Right lobe of liver (tissue), 4 donors: ENCODE measurements at regions not wholly inside any gene's neighbourhood (a gene's known extent, or its start where the extent isn't known, plus 50 kb on each side); places are given as distances from the start of the nearest gene placed in this dataset.

ENCODE experiments used
- CTCF ChIP-seq, 4 donors: fragments of 200-600 bp in 3 of 4; fragments of 450-650 bp in 1 of 4; IDR thresholded peaks; one replicate each; pipeline versions ENCODE4 v1.5.1 to v1.8.0; 2016 to 2022; ENCODE audit warnings: antibody characterized with exemption in 4 of 4, mild to moderate bottlenecking in 2 of 4
- POLR2A ChIP-seq: fragments of 450-650 bp; IDR thresholded peaks from one replicate; pipeline ENCODE4 v1.6.1; 2017; ENCODE audit warnings: antibody characterized with exemption, mild to moderate bottlenecking
- donor health status: DM: no; HTN: no; CAD: no.
- donor health status: DM: no; HTN: no; CAD: no.
- donor health status: DM: no; HTN: yes; CAD: no.

- TF ChIP-seq POLR2A (no peak), CTCF (IDR thresholded peaks at IDR 0.05) (no peak)
These were observed 405.8 kb upstream of the SUCLG2 start for GRCh38 chr3:68060191-68060590.
